ENCODE measurements at regions not wholly inside any gene's neighbourhood (a gene's known extent, or its start where the extent isn't known, plus 50 kb on each side); places are given as distances from the start of the nearest gene placed in this dataset.
A peak's percentile ranks its signal among the peaks of the same experiment; 100 is the strongest.
"Not testable (repeated sequence)": the region's sequence is repeated elsewhere in the genome, so short reads cannot be mapped to it uniquely, and the experiment has no call there.

DNA sequence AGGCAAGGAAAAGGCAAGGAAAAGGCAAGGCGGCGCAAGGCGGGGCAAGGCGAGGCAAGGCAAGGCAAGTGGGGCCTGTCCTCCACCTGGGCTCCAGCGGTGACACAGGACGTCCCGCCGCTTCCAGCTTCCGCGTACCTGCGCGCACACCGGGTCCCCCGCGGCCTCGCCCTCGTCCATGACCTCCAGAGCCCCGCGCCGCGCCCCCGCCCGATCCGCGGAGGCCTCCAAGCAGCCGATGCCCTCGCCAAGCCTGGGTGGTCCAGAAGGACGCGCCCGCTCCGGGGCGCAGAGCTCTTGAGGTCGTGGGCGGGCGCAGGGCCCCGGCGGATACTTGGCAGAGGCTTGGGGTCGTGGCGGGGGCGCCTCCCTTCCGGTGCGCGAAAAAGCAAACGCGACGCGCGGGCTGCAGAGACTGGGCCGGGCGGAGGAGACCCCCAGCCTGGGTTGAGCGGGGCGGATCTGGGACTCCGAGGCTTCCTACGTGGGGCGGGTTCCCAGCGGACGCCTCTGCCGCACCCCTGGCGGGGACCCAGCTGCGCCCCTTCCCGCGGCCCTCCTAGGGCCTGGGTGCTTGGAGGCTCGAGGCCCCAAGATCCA is 60.8 kb upstream of the EIF5 start:
- DNase-seq: no peak

DNA sequence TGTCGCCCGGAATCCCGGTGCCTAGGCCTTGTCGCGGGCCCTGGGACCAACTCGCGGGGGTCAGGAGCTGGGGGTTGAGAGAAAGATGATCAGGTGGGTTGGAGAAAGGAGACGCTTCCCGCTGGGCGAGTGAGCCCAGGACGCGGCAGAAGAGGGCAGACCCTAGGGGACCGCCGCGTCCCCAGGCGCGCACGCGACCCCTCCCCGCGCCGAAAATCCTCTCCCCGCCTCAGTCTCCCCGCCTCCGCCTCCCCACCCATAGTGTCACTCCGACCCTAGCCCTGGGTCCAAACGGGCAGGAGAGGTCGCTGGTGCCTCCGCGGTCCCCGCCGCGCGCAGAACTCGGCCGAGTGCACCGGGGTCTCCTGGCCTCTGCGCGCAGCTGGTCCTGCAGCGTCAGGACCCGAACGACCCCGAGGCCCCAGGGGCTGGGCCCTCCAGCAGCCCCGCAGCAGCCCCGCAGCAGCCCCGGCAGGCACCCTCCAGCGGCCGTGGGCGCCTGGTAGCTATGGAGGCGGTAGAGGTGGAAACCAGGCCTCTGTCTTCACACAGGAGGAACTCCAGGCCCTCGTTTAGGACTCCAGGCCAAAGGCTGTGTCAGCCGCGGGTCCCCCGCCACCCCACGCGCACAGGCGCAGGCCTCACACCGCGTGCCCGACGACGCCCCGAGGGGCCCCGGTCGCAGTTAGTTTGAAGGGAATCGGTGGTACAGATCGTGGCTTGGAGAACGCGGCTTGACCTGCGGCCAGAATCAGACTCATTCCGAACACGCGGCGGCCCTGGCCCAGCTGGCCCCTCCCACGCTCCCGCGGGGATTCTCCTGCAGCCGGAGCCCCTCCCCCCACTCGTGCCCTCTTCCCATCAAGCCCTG is 60.1 kb upstream of the EIF5 start:
- no peak for DNase-seq

DNA sequence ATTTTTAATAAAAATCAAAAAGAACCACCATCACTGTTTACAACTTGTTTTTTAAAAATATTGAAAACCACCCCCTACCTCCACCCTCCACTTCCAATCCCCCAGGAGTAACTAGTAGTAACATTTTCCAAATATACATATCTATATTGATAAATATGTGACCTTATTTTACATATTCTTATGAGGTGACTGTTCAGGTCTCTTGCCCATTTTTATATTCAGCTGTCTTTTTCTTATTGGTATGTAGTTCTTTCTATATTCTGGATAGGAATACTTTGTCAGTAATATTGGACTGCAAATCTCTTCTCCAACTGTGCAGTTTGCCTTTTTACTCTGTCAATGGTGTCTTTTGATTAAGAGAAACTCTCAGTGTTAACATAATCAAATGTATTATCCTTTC is 59.0 kb upstream of the EIF5 start:
- no peak for DNase-seq

DNA sequence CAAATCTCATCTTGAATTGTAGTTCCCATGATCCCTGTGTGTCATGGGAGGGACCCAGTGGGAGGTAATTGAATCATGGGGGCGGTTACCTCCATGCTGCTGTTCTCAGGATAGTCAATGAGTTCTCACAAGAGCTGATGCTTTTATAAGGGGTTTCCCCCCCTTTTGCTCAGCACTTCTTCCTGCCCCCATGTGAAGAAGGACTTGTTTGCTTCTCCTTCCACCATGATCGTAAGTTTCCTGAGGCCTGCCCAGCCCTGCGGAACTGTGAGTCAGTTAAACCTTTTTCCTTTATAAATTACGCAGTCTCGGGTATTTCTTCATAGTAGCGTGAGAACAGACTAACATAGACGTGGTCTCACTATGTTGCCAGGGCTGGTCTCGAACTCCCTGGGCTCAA is 56.1 kb upstream of the EIF5 start:
- DNase-seq: no peak

DNA sequence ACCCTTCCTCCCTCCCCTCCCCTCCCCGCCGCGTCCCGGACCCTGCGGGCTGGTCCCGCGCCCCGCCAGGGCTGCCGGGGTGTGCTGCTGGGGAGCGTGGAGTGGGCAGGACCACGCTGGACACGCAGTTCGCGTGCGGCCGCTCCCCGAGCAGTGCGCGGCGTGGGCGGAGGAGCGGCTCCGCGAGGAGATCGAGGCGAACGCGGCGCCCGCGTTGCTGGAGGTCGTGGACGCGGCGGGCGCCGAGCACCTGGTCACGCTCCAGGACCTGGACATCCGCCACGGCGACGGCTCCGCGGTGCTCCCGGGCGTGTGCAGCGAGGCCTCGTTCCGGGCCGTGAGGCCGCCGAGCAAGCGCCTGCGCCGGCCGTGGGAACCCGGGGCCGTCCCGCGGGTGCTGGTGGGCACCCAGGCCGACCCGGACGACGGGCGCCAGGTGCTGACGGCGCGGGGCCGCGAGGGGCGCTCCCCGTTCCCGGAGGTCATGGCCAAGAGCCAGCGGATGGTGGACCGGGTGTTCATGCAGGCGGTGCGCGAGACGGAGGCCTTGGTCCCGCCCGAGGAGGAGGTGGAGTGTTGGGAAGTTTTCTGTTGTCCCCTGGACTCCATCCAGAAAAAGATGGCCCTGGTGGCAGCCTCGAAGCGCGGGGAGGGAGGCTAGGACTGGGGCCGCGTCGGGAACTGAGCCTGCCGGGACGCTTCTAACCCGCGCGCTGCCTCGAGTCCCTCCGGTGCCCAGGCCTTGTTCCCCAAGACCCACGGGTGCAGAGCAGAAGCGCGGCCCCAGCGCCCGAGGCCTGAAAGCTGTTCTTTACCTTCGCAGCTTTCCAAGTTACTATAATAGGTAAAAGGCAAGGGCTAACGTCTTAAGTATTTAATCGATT is 54.7 kb upstream of the EIF5 start:
- DNase-seq: no peak

DNA sequence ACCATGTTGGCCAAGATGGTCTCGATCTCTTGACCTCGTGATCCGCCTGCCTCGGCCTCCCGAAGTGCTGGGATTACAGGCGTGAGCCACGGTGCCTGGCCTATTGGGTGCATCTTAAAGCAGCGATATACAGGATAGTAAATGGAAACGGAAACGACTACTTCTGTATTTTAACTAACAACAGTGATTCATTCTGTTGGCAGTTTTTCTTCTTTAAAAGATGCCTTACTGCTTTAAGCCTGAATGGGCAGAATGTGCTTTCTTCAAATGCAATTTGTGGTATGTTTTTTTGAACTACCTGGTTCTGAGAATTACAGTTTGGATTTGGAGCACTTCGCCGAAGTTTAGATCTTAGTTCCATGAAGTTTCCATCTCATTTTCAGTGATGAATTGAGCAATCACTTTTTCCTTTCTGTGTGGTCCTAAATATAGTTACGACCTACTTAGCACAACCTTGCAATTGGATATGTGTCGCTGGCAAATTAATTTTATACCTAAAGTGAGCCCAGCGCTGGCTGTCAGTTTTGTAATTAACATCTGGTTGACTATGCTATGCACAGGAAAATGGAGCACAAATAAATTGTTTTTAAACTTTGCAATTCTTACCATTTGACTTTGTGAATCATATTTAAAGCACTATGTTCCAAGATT is 53.6 kb upstream of the EIF5 start:
- DNase-seq: no peak

DNA sequence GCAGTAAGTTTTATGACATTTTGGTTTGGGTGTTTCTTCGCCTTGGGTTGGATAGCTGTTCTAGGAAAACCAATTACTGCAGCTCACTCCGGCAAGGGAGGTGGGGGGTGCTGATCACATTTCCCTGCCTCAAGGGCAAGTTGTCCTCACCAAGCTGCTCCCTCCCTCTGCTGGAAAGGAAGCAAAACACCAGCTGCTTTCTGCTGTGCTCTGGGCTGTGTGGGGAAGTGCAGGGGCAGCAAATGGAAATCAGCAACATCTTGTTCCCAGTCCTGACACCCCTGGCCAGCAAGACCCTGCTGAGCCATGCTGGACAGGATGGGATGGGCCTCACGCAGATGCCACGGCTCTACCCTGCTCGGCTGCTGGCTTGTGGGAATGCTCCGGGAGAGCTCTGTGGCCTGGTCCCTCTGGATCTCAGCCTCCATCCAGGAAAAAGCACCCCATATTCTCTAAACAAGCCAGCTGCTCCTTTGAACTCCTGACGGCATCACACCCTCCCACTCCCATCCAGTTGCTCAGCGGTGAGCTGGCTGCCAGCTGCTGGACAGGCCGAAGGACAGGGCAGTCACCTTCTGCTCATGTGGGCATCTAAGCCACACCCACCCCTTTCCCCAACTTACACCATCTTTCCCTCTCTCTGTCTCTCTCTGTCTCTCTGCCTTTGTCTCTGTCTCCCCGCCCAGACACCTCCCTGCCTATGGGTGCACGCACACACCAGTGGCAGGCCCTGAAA is 52.4 kb upstream of the EIF5 start:
- peak; percentile 22 for DNase-seq

DNA sequence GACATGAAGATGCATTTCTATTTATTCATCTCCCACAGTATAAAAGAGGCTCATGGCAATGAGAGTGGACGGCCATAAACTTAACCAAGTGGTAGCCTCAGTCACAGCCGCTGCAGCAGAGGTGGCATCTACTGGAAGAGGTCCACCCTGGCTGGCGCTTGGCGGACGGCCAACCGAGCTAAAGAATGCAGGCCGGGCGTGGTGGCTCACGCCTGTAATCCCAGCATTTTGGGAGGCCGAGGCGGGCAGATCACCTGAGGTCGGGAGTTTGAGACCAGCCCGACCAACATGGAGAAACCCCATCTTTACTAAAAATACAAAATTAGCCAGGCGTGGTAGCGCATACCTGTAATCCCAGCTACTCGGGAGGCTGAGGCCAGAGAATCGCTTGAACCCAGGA is 51.7 kb upstream of the EIF5 start:
- DNase-seq: not testable (repeated sequence)

DNA sequence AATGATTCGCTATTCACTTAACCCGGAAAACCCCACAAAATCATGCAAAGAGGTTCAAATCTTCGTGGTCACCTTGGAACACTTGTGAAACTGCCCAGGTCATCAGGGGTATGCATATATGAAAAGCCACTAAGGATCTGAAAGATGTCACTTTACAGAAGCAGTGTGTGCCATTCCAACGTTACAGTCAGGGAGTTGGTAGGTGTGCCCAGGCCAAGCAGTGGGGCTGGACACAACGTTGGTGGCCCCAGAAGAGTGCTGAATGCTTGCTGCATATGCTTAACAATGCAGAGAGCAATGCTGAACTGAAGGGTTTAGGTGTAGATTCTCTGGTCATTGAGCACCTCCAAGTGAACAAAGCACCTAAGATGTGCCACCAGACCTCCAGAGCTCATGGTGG is 51.1 kb upstream of the EIF5 start:
- DNase-seq: no peak

DNA sequence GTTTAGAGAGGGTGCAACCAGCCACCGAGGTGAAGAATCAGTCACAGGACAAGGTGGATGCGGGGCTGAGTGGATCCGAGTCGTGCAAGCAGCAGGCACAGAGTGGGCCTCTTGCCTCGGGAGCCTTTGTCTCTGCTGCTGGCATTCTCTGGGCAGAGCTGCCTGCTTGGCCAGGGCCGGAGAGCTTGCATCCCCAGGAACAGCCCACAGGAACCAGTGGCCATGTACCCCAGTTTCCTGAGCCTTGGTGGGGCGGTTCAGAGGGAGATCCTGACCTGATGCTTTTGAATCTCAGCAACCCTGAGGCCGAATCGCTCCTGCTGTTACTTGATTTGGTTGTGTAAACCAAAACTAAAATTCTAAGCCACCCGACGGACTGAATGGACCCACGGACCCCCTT is 50.1 kb upstream of the EIF5 start:
- DNase-seq: no peak

Data from OCI-M1 (cell line).